ENCODE measurements at regions not wholly inside any gene's neighbourhood (a gene's known extent, or its start where the extent isn't known, plus 50 kb on each side); places are given as distances from the start of the nearest gene placed in this dataset.
"Not testable (repeated sequence)": the region's sequence is repeated elsewhere in the genome, so short reads cannot be mapped to it uniquely, and the experiment has no call there.

GRCh38 chr2:146438246-146438645 is 1406.6 kb upstream of the ACVR2A start:
- DNase-seq = no peak
- intact Hi-C loops (cut with DNase I) = no loop called here

- DNase-seq = no peak
- intact Hi-C loops (cut with DNase I) = no loop called here
Measured at GRCh38 chr2:146437712-146438111, 1407.1 kb upstream of the ACVR2A start.

GRCh38 chr2:146433116-146433875 is 1411.5 kb upstream of the ACVR2A start:
- no peak for DNase-seq
- intact Hi-C loops (cut with DNase I) = no loop called here

- no peak for DNase-seq
- intact Hi-C loops (cut with DNase I) = no loop called here
Measured at GRCh38 chr2:146429366-146429765, 1415.5 kb upstream of the ACVR2A start.

- DNase-seq = no peak
- intact Hi-C loops (cut with DNase I) = no loop called here
Measured at GRCh38 chr2:146417942-146418341, 1426.9 kb upstream of the ACVR2A start.

- intact Hi-C loops (cut with DNase I) = no loop called here
- no peak for DNase-seq
Measured at GRCh38 chr2:146415291-146415690, 1429.5 kb upstream of the ACVR2A start.

- DNase-seq = no peak
- intact Hi-C loops (cut with DNase I) = no loop called here
Measured at GRCh38 chr2:146414456-146414855, 1430.4 kb upstream of the ACVR2A start.

- intact Hi-C loops (cut with DNase I) = no loop called here
- no peak for DNase-seq
Measured at GRCh38 chr2:146413086-146413610, 1431.7 kb upstream of the ACVR2A start.

GRCh38 chr2:146412625-146413024 is 1432.2 kb upstream of the ACVR2A start:
- intact Hi-C loops (cut with DNase I) = no loop called here
- DNase-seq = no peak

GRCh38 chr2:146405402-146406309 is 1439.2 kb upstream of the ACVR2A start:
- DNase-seq; intact Hi-C loops (cut with DNase I): not testable (repeated sequence)

- DNase-seq; intact Hi-C loops (cut with DNase I): not testable (repeated sequence)
Measured at GRCh38 chr2:146403546-146404160, 1441.2 kb upstream of the ACVR2A start.

GRCh38 chr2:146392631-146393030 is 1452.2 kb upstream of the ACVR2A start:
- intact Hi-C loops (cut with DNase I) = no loop called here

GRCh38 chr2:146392186-146392585 is 1452.6 kb upstream of the ACVR2A start:
- intact Hi-C loops (cut with DNase I) = no loop called here
- DNase-seq = no peak

More at GRCh38 chr2:146392631-146393030, 1452.2 kb upstream of the ACVR2A start:
- DNase-seq = no peak

- intact Hi-C loops (cut with DNase I) = no loop called here
- no peak for DNase-seq
Measured at GRCh38 chr2:146388757-146389156, 1456.1 kb upstream of the ACVR2A start.

GRCh38 chr2:146386096-146386495 is 1458.7 kb upstream of the ACVR2A start:
- no peak for DNase-seq
- intact Hi-C loops (cut with DNase I) = no loop called here

GRCh38 chr2:146385031-146385430 is 1459.8 kb upstream of the ACVR2A start:
- intact Hi-C loops (cut with DNase I) = no loop called here
- no peak for DNase-seq

GRCh38 chr2:146376511-146377064 is 1468.2 kb upstream of the ACVR2A start:
- DNase-seq = no peak
- intact Hi-C loops (cut with DNase I) = no loop called here

GRCh38 chr2:146374505-146374904 is 1470.3 kb upstream of the ACVR2A start:
- intact Hi-C loops (cut with DNase I) = no loop called here
- DNase-seq = no peak

- intact Hi-C loops (cut with DNase I); DNase-seq: not testable (repeated sequence)
Measured at GRCh38 chr2:146371364-146371763, 1473.5 kb upstream of the ACVR2A start.

Measured in head of caudate nucleus (tissue), 42 donors.